ENCODE measurements at regions not wholly inside any gene's neighbourhood (a gene's known extent, or its start where the extent isn't known, plus 50 kb on each side); places are given as distances from the start of the nearest gene placed in this dataset.

DNA sequence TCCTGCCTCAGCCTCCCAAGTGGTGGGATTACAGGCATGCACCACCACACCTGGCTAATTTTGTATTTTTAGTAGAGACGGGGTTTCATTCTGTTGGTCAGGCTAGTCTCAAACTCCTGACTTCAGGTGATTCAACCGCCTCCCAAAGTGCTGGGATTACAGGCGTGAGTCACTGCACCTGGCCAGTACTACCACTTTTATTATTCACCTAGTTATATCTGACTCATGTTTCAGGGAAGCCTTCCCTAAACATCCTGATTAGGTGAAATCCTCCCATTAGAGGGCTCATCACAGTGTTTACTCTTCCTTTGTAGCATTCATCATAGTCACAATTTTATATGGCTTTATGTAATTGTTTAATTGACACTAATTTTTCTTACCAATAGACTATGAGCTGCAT is 295.3 kb upstream of the SOX5 start:
- H3K79me2 ChIP-seq (ENCODE audit: insufficient read depth, low read length): no peaks in the 10 kb centered on the region
- no peaks in the 10 kb centered on the region for H3F3A ChIP-seq (ENCODE audit: insufficient read depth, low read length)
- H3K36me3 ChIP-seq (ENCODE audit: insufficient read depth, low read length): no peaks in the 10 kb centered on the region
- no peak overlapping the region for H2AFZ ChIP-seq (ENCODE audit: low read length)
- no peaks in the 10 kb centered on the region for H3K4me1 ChIP-seq (ENCODE audit: insufficient read depth, low read length, severe bottlenecking)
- H3K4me2 ChIP-seq (ENCODE audit: low read length): no peak overlapping the region
- H4K20me1 ChIP-seq (ENCODE audit: insufficient read depth, low read length): no peaks in the 10 kb centered on the region
- H3K9ac ChIP-seq (ENCODE audit: low read length): no peak overlapping the region
- H3K27me3 ChIP-seq (ENCODE audit: insufficient read depth, low read length): no peaks in the 10 kb centered on the region
- H3K9me2 ChIP-seq (ENCODE audit: low read depth, low read length): no peaks in the 10 kb centered on the region
- H3K4me3 ChIP-seq (ENCODE audit: low read depth, low read length, poor library complexity, severe bottlenecking): no peak overlapping the region
- H3K27ac ChIP-seq (ENCODE audit: low read depth, low read length, poor library complexity, severe bottlenecking): no peak overlapping the region
- TF ChIP-seq CTCF (IDR thresholded peaks at IDR 0.05; ENCODE audit: low read length) (no peak), EZH2 (IDR thresholded peaks at IDR 0.05; ENCODE audit: borderline replicate concordance, low read length) (no peak)
- no peaks in the 10 kb centered on the region for H3K9me3 ChIP-seq (ENCODE audit: low read length)

- no peak for TF ChIP-seq EZH2 (IDR thresholded peaks at IDR 0.05; ENCODE audit: borderline replicate concordance, low read length)
- no peak for TF ChIP-seq CTCF (IDR thresholded peaks at IDR 0.05; ENCODE audit: low read length)
- H3K4me3 ChIP-seq (ENCODE audit: low read depth, low read length, poor library complexity, severe bottlenecking): no peak overlapping the region
- H2AFZ ChIP-seq (ENCODE audit: low read length): no peak overlapping the region
- H3K4me1 ChIP-seq (ENCODE audit: insufficient read depth, low read length, severe bottlenecking): no peaks in the 10 kb centered on the region
- no peaks in the 10 kb centered on the region for H3K79me2 ChIP-seq (ENCODE audit: insufficient read depth, low read length)
- H4K20me1 ChIP-seq (ENCODE audit: insufficient read depth, low read length): no peaks in the 10 kb centered on the region
- H3K27ac ChIP-seq (ENCODE audit: low read depth, low read length, poor library complexity, severe bottlenecking): no peak overlapping the region
- H3K9me3 ChIP-seq (ENCODE audit: low read length): no peaks in the 10 kb centered on the region
- no peak overlapping the region for H3K9ac ChIP-seq (ENCODE audit: low read length)
- no peaks in the 10 kb centered on the region for H3K9me2 ChIP-seq (ENCODE audit: low read depth, low read length)
- H3K4me2 ChIP-seq (ENCODE audit: low read length): no peak overlapping the region
- H3K27me3 ChIP-seq (ENCODE audit: insufficient read depth, low read length): no peaks in the 10 kb centered on the region
- H3F3A ChIP-seq (ENCODE audit: insufficient read depth, low read length): no peaks in the 10 kb centered on the region
- H3K36me3 ChIP-seq (ENCODE audit: insufficient read depth, low read length): no peaks in the 10 kb centered on the region
Observed at GRCh38 chr12:24244231-24244630, 294.8 kb upstream of the SOX5 start.

DNA sequence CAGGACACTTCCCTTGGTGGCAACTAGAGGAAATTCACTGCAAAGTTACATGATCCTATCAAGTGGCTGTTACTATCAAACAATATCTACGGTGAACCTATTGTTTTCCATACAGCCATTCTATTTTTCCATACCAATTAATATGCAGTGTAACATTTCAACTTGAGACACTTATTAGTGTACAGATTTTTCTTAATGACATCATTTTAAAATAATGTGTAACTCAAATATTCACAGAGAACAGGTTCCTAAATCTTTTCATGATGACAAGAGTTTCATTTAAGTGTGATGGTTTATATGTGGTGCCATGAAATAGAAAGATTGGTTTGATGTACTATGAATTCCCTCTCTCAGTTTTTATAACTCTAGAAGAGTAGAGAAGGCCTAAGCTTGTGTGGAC is 291.2 kb upstream of the SOX5 start:
- TF ChIP-seq EZH2 (IDR thresholded peaks at IDR 0.05; ENCODE audit: borderline replicate concordance, low read length): no peak
- TF ChIP-seq CTCF (IDR thresholded peaks at IDR 0.05; ENCODE audit: low read length): no peak
- no peaks in the 10 kb centered on the region for H3K27me3 ChIP-seq (ENCODE audit: insufficient read depth, low read length)
- H3K27ac ChIP-seq (ENCODE audit: low read depth, low read length, poor library complexity, severe bottlenecking): no peak overlapping the region
- H2AFZ ChIP-seq (ENCODE audit: low read length): no peak overlapping the region
- no peak overlapping the region for H3K4me3 ChIP-seq (ENCODE audit: low read depth, low read length, poor library complexity, severe bottlenecking)
- no peaks in the 10 kb centered on the region for H4K20me1 ChIP-seq (ENCODE audit: insufficient read depth, low read length)
- H3K4me2 ChIP-seq (ENCODE audit: low read length): no peak overlapping the region
- H3K9me3 ChIP-seq (ENCODE audit: low read length): no peaks in the 10 kb centered on the region
- H3K9ac ChIP-seq (ENCODE audit: low read length): no peak overlapping the region
- H3K79me2 ChIP-seq (ENCODE audit: insufficient read depth, low read length): no peaks in the 10 kb centered on the region
- no peaks in the 10 kb centered on the region for H3K4me1 ChIP-seq (ENCODE audit: insufficient read depth, low read length, severe bottlenecking)
- H3K9me2 ChIP-seq (ENCODE audit: low read depth, low read length): no peaks in the 10 kb centered on the region
- no peaks in the 10 kb centered on the region for H3K36me3 ChIP-seq (ENCODE audit: insufficient read depth, low read length)
- H3F3A ChIP-seq (ENCODE audit: insufficient read depth, low read length): no peaks in the 10 kb centered on the region
